ENCODE measurements at regions not wholly inside any gene's neighbourhood (a gene's known extent, or its start where the extent isn't known, plus 50 kb on each side); places are given as distances from the start of the nearest gene placed in this dataset.

DNA sequence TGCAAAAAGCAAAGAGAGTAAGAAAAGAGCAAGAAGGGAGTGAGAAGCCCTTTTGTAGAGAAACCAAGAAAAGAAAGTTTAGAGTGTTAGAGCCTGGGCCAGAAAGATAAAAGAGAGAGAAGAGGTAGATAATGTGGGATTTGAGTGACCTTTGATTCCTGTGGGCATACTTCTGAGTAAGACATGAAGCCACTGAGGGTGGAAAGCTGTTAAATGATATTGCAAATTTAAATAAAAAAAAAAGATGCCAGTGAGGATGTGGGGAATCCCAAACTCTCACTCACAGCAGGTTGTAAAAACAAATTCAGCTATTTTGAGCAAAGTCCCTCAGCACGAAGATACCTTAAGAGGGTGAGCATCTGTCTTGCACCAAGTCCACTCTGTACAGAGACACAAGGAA, 59.4 kb upstream of the TOP3B start:
- H3K4me2 ChIP-seq (ENCODE audit: insufficient read depth in 1 of 2, low read depth in 2 of 2, low read length in 2 of 2), result no peak overlapping the region
- no peak overlapping the region for H2AFZ ChIP-seq (ENCODE audit: low read length)
- no peak overlapping the region for H2BK12ac ChIP-seq (ENCODE audit: low read depth, low read length)
- DNase-seq (ENCODE audit: low read depth in 1 of 2, low spot score in 2 of 2), result no peak
- no peak overlapping the region for H2AK5ac ChIP-seq (ENCODE audit: low read depth, low read length)
- H3K4ac ChIP-seq (replicated peaks; ENCODE audit: insufficient read length, low read depth, low read length), result no peak overlapping the region
- no peak overlapping the region for H4K5ac ChIP-seq (ENCODE audit: insufficient read length, low read depth, low read length)
- H3K4me3 ChIP-seq (ENCODE audit: extremely low read depth in 1 of 4, insufficient read depth in 2 of 4, low read depth in 3 of 4, low read length in 4 of 4), result no peak overlapping the region
- H2BK120ac ChIP-seq (replicated peaks; ENCODE audit: low read depth, low read length), result no peak overlapping the region
- no peak overlapping the region for H3K56ac ChIP-seq (replicated peaks; ENCODE audit: insufficient read length, low read depth, low read length)
- no peak overlapping the region for H2BK20ac ChIP-seq (ENCODE audit: low read length)
- no peak overlapping the region for H2BK5ac ChIP-seq (ENCODE audit: low read depth, low read length)
- 78% methylated on average over 1 of the region's 1 CpG; no CpG with 5 or more reads in 1 of the 2 experiments for WGBS, 2 experiments (ENCODE audit: extremely low coverage in 1 of 2, insufficient coverage in 1 of 2, insufficient read length in 1 of 2, insufficient replicate concordance in 2 of 2, low coverage in 1 of 2, low lambda C conversion rate in 2 of 2, missing lambda C conversion rate in 1 of 2)
- no peaks in the 10 kb centered on the region for H3K23me2 ChIP-seq (ENCODE audit: low read depth, low read length)
- H3K14ac ChIP-seq (ENCODE audit: insufficient read length), result no peak overlapping the region
- H3K79me2 ChIP-seq (ENCODE audit: control insufficient read depth in 1 of 2, insufficient read depth in 2 of 2, low read length in 2 of 2), result no peaks in the 10 kb centered on the region
- no peak overlapping the region for H4K8ac ChIP-seq (ENCODE audit: extremely low read depth, insufficient read depth, low read length)
- H3K4me1 ChIP-seq (replicated peaks in 1 of 4; ENCODE audit: control insufficient read depth in 3 of 4, insufficient read depth in 4 of 4, low read length in 3 of 4), result no peaks in the 10 kb centered on the region
- no peak overlapping the region for H3K23ac ChIP-seq (ENCODE audit: insufficient read length)
- H3K27me3 ChIP-seq (replicated peaks in 1 of 4; ENCODE audit: control insufficient read depth in 3 of 4, extremely low read depth in 1 of 4, insufficient read depth in 3 of 4, low read length in 3 of 4), result peaks cover 68 to 98% (median 88%) of the 10 kb centered on the region in 4 experiments
- no peak overlapping the region for H3K27ac ChIP-seq (ENCODE audit: low read depth, low read length)
- H3K18ac ChIP-seq (ENCODE audit: extremely low read depth, low read length), result no peak overlapping the region
- no peak overlapping the region for H3K9ac ChIP-seq (replicated peaks in 1 of 4; ENCODE audit: extremely low read depth in 1 of 4, low read depth in 3 of 4, low read length in 3 of 4)
- no peak for FAIRE-seq
- H3K79me1 ChIP-seq (ENCODE audit: low read depth, low read length), result no peaks in the 10 kb centered on the region
- CTCF ChIA-PET (ENCODE audit: partially characterized antibody), result interaction anchor here (0.6 to 5.0 kb wide), 7 partner anchors 9 to 69 kb away, joined by 3 to 34 read pairs (median 4); no protein-coding TSS in a partner anchor
- POLR2A ChIA-PET (ENCODE audit: partially characterized antibody), result interaction anchor here (1.3 kb wide), 1 partner anchor 60 kb away, joined by 3 read pairs; the partner anchor contains the start of gene TOP3B
- H4K20me1 ChIP-seq (replicated peaks in 1 of 2; ENCODE audit: control insufficient read depth in 1 of 2, insufficient read depth in 2 of 2, low read length in 2 of 2), result peaks cover 0 to 1% of the 10 kb centered on the region in 2 experiments
- no peak overlapping the region for H4K91ac ChIP-seq (replicated peaks; ENCODE audit: insufficient read length, low read length)
- no peaks in the 10 kb centered on the region for H3K36me3 ChIP-seq (ENCODE audit: control insufficient read depth in 2 of 4, insufficient read depth in 4 of 4, low read length in 3 of 4)
- H2BK15ac ChIP-seq (ENCODE audit: low read length), result no peak overlapping the region
- H3K9me3 ChIP-seq (ENCODE audit: insufficient read depth in 2 of 2, low read depth in 1 of 2, low read length in 1 of 2), result no peaks in the 10 kb centered on the region
- TF ChIP-seq EP300 (IDR thresholded peaks at IDR 0.05; ENCODE audit: borderline replicate concordance in 1 of 2, low read depth in 2 of 2, low read length in 2 of 2) (no peak), TEAD4 (IDR thresholded peaks at IDR 0.05; ENCODE audit: low read depth, low read length) (no peak), RFX5 (IDR thresholded peaks at IDR 0.05; ENCODE audit: borderline replicate concordance, low read depth, low read length) (no peak), SUZ12 (IDR thresholded peaks at IDR 0.05; ENCODE audit: low read length) (no peak), EGR1 (IDR thresholded peaks at IDR 0.05; ENCODE audit: borderline replicate concordance, low read depth, low read length) (no peak), TCF12 (IDR thresholded peaks at IDR 0.05; ENCODE audit: low read depth, low read length) (no peak), FOSL1 (IDR thresholded peaks at IDR 0.05; ENCODE audit: insufficient read depth, low read depth, low read length) (no peak), BCL11A (IDR thresholded peaks at IDR 0.05; ENCODE audit: low read depth in 2 of 2, low read length in 2 of 2) (no peak), NANOG (IDR thresholded peaks at IDR 0.05; ENCODE audit: insufficient read depth, low read depth, low read length, poor library complexity, severe bottlenecking) (no peak), POLR2AphosphoS5 (IDR thresholded peaks at IDR 0.05; ENCODE audit: low read depth, low read length) (no peak), SP2 (IDR thresholded peaks at IDR 0.05; ENCODE audit: low read length) (no peak), ATF3 (IDR thresholded peaks at IDR 0.05; ENCODE audit: insufficient read depth, low read depth, low read length) (no peak), SP4 (IDR thresholded peaks at IDR 0.05; ENCODE audit: low read length) (no peak), CEBPB (IDR thresholded peaks at IDR 0.05; ENCODE audit: low read depth, low read length) (no peak), BRCA1 (IDR thresholded peaks at IDR 0.05; ENCODE audit: low read depth, low read length) (no peak)
